ENCODE measurements at regions not wholly inside any gene's neighbourhood (a gene's known extent, or its start where the extent isn't known, plus 50 kb on each side); places are given as distances from the start of the nearest gene placed in this dataset.

GRCh38 chr9:30459156-30459555 is 1925.3 kb upstream of the ACO1 start:
- TF ChIP-seq CTCF (IDR thresholded peaks at IDR 0.05) (no peak), POLR2A (IDR thresholded peaks at IDR 0.05) (no peak)
